ENCODE measurements at regions not wholly inside any gene's neighbourhood (a gene's known extent, or its start where the extent isn't known, plus 50 kb on each side); places are given as distances from the start of the nearest gene placed in this dataset.

GRCh38 chr6:105755885-105756284 lies 330.3 kb upstream of the PRDM1 start:
- DNase-seq, result no peak

DNA sequence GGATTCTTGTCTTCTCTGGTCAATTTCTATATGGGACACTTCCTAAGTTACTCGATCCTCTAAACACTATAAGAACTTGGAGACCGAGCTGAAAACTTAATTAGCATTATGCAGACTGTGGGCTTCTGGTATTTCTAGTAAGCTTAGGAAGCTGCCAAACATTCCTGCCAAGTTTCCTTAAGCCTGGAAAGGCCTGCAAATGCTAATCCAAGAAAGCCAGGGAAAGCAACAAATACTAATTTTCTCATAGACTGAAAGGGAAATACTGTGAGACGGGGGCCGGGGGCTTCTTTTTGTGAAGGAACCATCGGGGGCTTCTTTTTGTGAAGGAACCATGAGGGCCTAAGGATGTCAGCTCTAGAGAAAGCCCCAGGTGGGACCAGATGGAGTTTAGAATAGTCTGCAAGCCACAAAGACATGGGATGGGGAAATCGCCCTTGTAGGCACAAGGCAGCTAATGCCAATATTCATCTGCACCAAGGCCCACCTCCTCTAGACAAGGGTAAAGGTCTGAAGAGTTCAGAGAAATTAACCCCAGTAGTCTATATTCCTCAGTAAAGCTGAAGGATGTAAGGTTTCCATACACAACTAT lies 332.4 kb upstream of the PRDM1 start:
- no peak for DNase-seq

DNA sequence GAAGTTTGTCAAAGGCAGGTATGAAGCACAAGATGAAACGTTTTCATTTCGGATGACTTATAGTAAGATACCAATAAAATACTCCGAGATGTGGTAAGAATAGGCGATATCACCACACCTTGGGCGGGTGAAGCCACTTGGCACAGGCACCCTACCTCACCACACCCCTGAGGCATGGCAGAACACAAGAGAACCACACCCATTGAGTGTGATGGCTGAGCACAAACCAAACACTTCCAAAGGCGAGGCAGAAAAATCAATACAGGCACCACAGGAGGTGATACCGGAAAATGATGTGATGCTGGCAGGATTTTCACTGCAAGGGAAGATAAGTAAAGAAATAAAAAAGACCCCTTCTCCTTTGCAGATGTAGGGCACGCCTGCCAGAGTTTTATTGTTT lies 332.9 kb upstream of the PRDM1 start:
- no peak for DNase-seq

DNA sequence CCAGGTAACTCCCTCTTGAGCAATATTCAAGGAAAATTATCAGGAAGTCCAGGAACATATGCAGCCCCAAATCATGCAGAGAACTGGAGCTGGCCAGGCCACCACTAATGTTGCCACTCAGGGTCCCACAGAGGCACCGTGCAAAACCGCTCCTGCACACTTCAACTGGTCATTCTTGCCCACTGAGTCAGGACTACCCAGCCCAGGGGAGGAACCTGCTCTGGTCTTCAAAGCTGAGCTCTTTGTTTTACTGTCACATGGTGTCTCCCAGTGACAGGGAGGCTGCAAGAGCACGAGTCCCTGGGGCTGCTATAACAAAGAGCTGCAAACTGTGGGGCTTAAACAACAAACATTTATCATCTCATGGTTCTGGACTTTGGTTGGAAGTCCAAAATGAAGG lies 336.0 kb upstream of the PRDM1 start:
- no peak for DNase-seq

GRCh38 chr6:105748737-105749161 lies 337.4 kb upstream of the PRDM1 start:
- DNase-seq, result no peak

- no peak for DNase-seq
These were observed 338.2 kb upstream of the PRDM1 start for GRCh38 chr6:105747823-105748405.

- no peak for DNase-seq
These were observed 339.6 kb upstream of the PRDM1 start for GRCh38 chr6:105746509-105746908.

DNA sequence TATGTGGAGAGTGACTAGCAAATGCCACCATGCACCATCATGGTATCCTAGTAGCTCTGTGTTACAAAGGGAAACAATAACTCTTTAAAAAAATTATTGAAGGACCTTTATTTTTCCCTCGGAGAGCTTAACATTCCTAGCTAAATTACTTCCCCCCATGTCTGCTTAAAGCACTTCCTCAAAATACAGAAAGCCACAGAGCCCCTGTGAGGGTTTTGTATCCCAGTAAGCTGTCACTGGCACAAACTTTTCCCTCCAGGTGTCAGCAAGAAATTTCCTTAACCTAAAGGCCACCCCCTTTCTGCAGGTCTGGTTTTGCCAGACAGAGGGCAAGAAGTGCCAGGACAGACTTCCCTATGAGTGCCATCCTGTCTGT lies 340.0 kb upstream of the PRDM1 start:
- no peak for DNase-seq

DNA sequence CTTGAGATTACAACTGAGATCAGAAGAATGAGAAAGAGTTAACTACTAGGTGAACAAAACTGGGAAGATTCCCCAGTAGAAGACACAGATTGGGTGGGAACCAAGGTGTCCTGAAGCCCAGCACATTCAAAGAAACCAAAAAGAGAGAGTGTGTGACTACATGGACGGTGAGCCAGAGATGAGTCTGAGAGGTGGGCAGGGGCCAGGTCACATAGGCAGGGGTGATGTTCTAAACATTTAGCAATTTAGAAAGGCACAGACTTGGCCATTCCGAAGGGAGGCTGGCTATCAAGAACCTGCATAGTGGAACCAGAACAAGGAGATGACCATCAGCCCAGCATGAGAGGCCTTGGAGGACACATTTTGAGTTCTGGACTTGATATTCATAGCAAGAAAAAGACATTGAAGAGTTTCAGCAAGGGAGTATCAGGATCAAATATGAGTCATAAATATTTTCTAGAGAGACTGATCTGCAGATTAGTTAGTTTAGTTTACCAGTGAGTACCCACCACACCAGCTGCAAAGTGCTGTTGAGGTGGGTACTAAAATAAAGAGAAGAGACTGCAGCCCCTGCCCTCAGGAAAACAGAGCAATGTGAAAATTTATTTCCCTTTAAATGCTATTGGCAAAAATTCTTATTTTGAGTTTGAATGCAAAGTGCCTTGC lies 340.5 kb upstream of the PRDM1 start:
- DNase-seq, result no peak

- DNase-seq, result no peak
These were observed 341.3 kb upstream of the PRDM1 start for GRCh38 chr6:105744815-105745214.

DNA sequence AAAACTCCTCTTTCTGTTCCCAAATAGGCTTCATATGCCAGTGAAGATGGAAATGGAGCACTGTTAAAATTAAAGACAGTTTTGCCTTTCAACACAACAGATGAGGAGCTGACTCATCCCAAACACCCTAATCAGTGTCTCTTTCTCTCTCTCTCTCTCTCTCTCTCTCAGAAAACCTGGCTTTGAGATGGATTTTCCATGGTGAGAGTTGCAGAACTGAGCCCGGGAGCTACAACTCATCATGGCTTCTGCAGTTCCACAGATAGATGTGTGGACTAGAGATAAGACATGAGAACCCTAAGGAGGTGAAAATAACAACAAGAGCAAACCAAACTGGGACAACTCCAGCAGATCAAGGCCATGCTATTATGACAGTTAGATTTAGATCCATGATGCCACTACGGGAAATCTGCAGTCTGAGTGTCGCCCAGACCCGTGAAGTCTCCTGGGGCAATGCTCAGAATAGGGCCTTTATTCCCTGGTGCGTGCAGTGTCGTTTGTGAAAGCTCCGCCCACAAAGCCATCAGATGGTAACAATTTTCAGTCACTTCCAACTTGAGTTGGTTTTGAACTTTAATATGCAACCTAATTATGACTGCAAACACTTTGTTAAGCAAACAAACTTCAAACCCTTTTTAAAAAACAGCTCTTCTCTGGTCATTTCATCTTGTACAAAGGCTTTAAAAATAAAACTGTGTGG lies 338.2 kb upstream of the PREP start:
- no peak for DNase-seq

GRCh38 chr6:105739764-105740163 lies 336.9 kb upstream of the PREP start:
- DNase-seq, result no peak

GRCh38 chr6:105733556-105734162 lies 330.8 kb upstream of the PREP start:
- DNase-seq, result no peak

DNA sequence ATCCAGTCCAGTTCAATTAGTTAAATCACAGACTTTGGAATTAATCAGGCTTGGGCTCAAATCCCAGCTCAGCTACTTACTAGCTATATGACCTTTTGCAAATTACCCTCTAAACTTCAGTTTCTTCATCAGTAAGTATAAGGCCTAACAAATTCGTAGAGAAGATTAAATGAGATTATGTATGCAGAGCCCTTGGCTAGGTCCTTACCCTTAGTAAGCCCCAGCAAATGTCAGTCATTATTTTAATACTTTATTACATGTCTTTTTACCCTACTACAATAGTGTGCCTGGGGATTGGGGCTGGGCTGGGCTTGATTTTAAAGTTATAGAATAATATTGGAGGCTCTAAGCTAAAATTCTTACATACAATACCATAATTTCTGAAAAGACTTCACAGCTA lies 326.1 kb upstream of the PREP start:
- DNase-seq, result no peak

DNA sequence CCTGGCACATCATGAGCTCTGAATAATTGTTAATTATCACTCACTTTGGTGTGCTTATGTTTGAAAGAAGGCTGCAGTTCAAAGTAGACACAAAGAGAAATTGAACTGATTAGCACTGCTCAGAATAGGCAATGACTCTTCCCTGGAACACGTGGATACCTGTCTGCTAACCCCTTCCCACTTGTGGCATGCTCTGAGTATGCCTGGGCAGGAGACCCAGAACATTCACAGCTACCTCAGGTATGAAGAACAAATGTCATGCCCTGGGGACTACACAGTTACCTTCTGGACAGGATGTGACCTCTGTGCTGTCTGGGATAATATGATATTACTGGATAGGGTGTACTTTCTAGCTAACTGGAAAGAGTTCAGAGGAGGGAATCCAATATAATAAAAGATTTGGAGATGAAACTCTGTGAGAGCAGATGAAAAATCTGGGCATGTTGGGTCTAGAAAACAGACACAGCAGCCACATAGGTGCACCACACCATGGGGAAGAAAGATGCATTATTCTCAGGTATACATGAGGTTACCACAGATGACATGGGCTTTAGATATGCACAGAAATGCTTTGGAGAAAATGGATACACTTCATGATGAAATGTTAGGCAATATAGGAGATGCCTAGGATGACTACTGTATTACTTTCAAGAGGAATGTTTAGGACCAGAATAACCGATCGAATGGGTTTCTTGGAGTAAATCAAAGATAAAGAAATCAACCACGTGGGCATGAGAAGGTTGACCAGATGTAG lies 324.2 kb upstream of the PREP start:
- no peak for DNase-seq

GRCh38 chr6:105714846-105715245 lies 312.0 kb upstream of the PREP start:
- DNase-seq, result no peak

- no peak for DNase-seq
These were observed 310.7 kb upstream of the PREP start for GRCh38 chr6:105713474-105714118.

GRCh38 chr6:105711216-105711615 lies 308.3 kb upstream of the PREP start:
- DNase-seq, result no peak

GRCh38 chr6:105705608-105706007 lies 302.7 kb upstream of the PREP start:
- no peak for DNase-seq

GRCh38 chr6:105695461-105695860 lies 292.6 kb upstream of the PREP start:
- no peak for DNase-seq

DNA sequence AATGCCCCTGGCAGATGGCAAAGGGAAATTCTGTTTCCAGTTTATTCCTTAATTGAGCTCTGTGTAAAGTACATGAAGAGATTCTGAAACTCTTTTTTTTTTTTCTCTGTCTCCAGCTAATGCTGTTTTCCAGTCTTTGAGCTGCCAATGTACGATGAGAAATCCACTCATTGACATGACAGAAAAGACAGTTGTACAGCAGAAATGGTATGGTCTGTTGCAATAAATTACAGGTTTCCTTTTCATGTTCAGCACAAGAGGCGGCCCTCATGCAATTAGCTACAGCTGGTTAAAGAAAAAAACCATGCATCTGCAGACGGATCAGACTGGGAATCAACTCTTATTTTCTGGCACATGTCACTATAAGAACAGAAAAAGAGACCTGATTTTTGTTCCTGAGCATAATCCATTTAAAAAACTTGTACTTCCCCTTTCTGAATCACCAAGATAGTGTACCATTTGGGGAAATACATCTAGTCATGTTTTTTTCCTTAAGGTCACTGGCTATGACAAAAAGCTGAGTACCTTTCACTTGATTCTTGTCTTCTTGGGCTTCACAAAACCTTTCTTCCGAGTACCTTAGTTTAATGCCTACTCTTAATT lies 289.8 kb upstream of the PREP start:
- no peak for DNase-seq

DNA sequence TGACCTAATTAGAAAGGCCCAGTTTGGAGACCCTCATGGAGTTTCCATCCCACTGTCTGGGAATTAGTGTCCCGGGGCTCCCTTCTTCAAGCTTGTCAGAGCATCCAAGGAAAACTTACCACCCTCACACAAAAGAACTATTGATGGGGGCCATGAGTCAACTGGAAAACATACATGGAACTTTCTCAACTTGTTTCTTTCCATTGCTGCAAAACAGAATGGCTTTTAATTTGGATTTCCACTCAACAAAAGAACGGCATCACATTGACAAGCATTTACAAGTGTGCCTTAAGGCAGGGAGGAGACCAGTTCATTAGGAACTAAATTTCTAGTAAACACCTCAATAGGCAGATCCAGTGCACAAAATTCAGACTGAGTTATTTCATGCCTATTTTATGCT lies 289.1 kb upstream of the PREP start:
- DNase-seq, result no peak

Data from CD4-positive, alpha-beta T cell treated with Interleukin-17A for 4 hours (primary cell).